NT2/D1 (cell line): ENCODE measurements at regions not wholly inside any gene's neighbourhood (a gene's known extent, or its start where the extent isn't known, plus 50 kb on each side); places are given as distances from the start of the nearest gene placed in this dataset.

Experiments used
- SUZ12 ChIP-seq: IDR thresholded peaks from 2 replicates; pipeline ENCODE4 v1.6.1; 2011; ENCODE audit not compliant: insufficient read length, insufficient read depth; ENCODE audit errors: extremely low read depth
- YY1 ChIP-seq: IDR thresholded peaks from 2 replicates; pipeline ENCODE4 v1.6.1; 2011; ENCODE audit not compliant: insufficient read length, insufficient read depth

- TF ChIP-seq SUZ12 (no peak), YY1 (no peak)
Measured at GRCh38 chr13:80510686-80511085, 169.8 kb upstream of the SPRY2 start.
